ENCODE measurements at regions not wholly inside any gene's neighbourhood (a gene's known extent, or its start where the extent isn't known, plus 50 kb on each side); places are given as distances from the start of the nearest gene placed in this dataset.

DNA sequence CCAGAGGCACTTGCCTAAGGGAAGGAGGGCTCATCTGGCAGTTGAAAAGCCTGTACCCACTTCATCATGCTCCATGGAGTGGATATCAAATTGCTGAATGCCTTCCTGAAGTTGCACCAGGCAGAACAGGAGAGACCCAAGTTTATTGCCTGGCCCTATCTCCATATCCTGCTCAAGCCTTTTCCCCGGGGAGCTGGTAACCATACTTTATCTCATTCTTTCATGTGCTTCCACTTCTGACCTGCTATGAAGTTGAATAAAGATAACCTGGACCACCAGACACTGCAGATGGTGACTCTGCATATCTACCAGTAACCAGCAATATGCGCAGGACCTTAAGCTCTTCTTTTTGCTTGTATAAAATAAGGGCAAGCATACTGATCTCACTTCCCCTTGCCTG is 1397.5 kb upstream of the CDH6 start:
- H3K4me3 Mint-ChIP-seq (ENCODE audit: low read depth) = no peak overlapping the region
- no peak overlapping the region for H3K27ac Mint-ChIP-seq
- no peaks in the 10 kb centered on the region for H3K4me1 Mint-ChIP-seq (ENCODE audit: low read depth)
- H3K36me3 Mint-ChIP-seq (ENCODE audit: low read depth) = no peaks in the 10 kb centered on the region
- H3K27me3 Mint-ChIP-seq (ENCODE audit: low read depth) = no peaks in the 10 kb centered on the region
- H3K9me3 Mint-ChIP-seq = peaks cover 37% of the 10 kb centered on the region
- no peak for DNase-seq (ENCODE audit: low spot score)
- intact Hi-C loops (cut with micrococcal nuclease) = no loop called here

DNA sequence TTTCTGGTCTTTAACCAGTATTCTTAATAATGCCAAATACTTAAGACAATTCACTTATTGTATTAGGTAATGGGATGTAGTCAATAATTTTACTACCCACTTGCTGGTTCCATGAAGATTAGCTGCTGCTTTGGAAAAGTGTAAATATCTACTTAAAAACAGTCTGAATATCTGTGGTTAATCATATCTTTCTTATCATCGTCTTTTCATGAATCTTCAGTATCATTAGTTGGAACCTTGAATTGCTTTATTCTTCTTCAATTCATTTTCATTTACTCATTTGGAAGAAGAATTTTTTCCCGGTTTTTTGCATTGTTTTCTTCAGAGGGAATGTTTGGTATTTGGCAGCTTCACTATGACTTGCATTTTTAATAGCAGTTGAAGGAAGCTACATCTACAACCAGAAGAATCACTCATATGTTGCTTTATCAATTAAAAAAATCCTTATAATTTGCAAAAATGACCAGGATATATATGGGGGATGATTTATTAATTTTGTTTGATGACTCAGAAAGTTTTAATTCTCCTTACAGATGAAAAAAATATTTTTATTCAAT is 1398.3 kb upstream of the CDH6 start:
- H3K36me3 Mint-ChIP-seq (ENCODE audit: low read depth) = no peaks in the 10 kb centered on the region
- no peak for DNase-seq (ENCODE audit: low spot score)
- peaks cover 31% of the 10 kb centered on the region for H3K9me3 Mint-ChIP-seq
- H3K4me3 Mint-ChIP-seq (ENCODE audit: low read depth) = no peak overlapping the region
- intact Hi-C loops (cut with micrococcal nuclease) = no loop called here
- no peak overlapping the region for H3K27ac Mint-ChIP-seq
- no peaks in the 10 kb centered on the region for H3K27me3 Mint-ChIP-seq (ENCODE audit: low read depth)
- H3K4me1 Mint-ChIP-seq (ENCODE audit: low read depth) = no peaks in the 10 kb centered on the region

DNA sequence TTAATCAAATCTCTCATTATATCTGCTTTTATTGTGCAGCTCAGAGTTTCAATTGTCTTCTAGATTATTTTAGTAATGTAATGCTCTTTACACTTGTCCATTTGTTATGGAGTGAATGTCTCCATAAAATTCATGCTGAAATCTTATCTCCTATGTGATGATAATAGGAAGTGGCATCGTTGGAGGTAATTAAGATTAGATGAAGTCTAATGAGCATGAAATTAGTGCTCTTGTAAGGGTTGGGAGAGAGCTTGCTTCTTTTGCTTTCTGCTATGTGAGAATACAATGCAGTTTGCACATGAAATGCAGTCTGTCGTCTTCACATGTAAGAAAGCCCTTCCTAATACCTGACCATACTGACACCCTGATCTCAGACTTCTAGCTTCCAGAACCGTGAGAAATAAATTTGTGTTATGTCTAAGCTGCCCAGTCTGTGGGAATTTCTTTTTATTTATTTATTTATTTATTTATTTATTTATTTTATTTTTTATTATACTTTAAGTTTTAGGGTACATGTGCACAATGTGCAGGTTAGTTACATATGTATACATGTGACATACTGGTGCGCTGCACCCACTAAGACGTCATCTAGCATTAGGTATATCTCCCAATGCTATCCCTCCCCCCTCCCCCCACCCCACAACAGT is 1399.2 kb upstream of the CDH6 start:
- no peak for DNase-seq (ENCODE audit: low spot score)
- Mint-ChIP-seq H3K9me3 (peaks cover 23% of the 10 kb centered on the region), H3K4me3 (ENCODE audit: low read depth) (no peak overlapping the region), H3K27me3 (ENCODE audit: low read depth) (no peaks in the 10 kb centered on the region), H3K27ac (no peak overlapping the region), H3K4me1 (ENCODE audit: low read depth) (no peaks in the 10 kb centered on the region), H3K36me3 (ENCODE audit: low read depth) (no peaks in the 10 kb centered on the region)
- intact Hi-C loops (cut with micrococcal nuclease) = no loop called here

DNA sequence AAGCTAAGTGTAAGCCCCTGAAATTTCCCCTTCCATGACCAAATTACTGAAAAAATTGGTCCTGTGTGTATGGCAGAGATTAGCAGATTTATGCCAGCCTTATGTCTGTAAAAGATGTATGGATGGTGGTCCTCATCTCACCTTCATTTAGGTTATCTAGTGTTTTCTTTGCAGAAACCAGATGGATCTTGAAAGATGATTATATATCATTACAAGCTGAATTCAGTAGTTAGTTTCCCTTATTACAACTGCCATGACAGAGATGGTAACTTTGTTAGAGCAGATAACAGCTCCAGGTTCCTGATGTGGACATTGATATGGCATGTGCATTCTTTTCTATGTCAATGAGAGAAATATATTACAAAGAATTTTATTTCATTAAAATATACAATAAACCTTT is 1403.2 kb upstream of the CDH6 start:
- intact Hi-C loops (cut with micrococcal nuclease) = no loop called here
- peaks cover 44% of the 10 kb centered on the region for H3K9me3 Mint-ChIP-seq
- DNase-seq (ENCODE audit: low spot score) = no peak
- no peaks in the 10 kb centered on the region for H3K27me3 Mint-ChIP-seq (ENCODE audit: low read depth)
- no peaks in the 10 kb centered on the region for H3K36me3 Mint-ChIP-seq (ENCODE audit: low read depth)
- H3K27ac Mint-ChIP-seq = no peak overlapping the region
- H3K4me1 Mint-ChIP-seq (ENCODE audit: low read depth) = no peaks in the 10 kb centered on the region
- H3K4me3 Mint-ChIP-seq (ENCODE audit: low read depth) = no peak overlapping the region

DNA sequence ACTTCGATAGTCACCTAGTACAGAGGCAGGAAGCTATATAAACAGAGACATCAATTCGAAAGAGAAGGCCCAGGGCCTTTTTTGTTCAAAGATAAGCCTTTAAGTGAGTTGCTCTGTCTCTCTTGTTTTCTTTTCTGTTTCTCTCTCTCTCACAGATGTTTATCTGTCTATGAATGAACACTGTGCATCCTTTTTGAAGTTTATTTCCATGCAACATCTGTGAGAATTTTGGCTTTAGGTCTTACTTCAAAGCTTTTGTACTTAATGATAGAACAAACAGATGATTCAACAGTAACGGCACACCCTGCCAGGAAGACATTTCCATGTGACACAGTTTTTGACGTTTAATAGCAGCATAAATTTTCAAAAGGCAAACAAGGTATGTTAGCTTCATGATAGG is 1413.1 kb upstream of the CDH6 start:
- no peak overlapping the region for H3K4me3 Mint-ChIP-seq (ENCODE audit: low read depth)
- H3K4me1 Mint-ChIP-seq (ENCODE audit: low read depth) = no peaks in the 10 kb centered on the region
- peaks cover 39% of the 10 kb centered on the region for H3K9me3 Mint-ChIP-seq
- no peaks in the 10 kb centered on the region for H3K27me3 Mint-ChIP-seq (ENCODE audit: low read depth)
- H3K36me3 Mint-ChIP-seq (ENCODE audit: low read depth) = no peaks in the 10 kb centered on the region
- intact Hi-C loops (cut with micrococcal nuclease) = no loop called here
- H3K27ac Mint-ChIP-seq = no peak overlapping the region
- DNase-seq (ENCODE audit: low spot score) = no peak

DNA sequence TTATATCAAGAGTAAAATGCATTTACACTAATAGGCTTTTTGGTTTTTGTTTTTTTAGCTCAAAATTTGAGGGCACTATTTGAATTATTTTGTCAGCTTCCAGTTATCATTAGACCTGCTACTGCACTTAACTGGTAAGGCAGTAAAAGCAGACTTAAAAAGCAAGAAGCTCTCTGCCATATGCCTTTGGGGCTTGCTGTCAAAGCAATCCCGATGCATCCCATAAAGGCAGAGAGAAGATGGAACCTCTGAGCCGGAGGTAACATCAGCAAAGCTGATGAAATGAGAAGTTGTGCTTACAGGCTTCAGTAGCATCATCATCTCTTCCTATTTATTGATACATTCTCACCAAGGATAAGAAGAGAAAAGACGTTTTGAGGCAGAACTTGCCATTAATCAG is 1414.3 kb upstream of the CDH6 start:
- DNase-seq (ENCODE audit: low spot score) = no peak
- intact Hi-C loops (cut with micrococcal nuclease) = no loop called here
- Mint-ChIP-seq H3K4me3 (ENCODE audit: low read depth) (no peak overlapping the region), H3K36me3 (ENCODE audit: low read depth) (no peaks in the 10 kb centered on the region), H3K27me3 (ENCODE audit: low read depth) (no peaks in the 10 kb centered on the region), H3K4me1 (ENCODE audit: low read depth) (no peaks in the 10 kb centered on the region), H3K9me3 (peaks cover 34% of the 10 kb centered on the region), H3K27ac (no peak overlapping the region)

DNA sequence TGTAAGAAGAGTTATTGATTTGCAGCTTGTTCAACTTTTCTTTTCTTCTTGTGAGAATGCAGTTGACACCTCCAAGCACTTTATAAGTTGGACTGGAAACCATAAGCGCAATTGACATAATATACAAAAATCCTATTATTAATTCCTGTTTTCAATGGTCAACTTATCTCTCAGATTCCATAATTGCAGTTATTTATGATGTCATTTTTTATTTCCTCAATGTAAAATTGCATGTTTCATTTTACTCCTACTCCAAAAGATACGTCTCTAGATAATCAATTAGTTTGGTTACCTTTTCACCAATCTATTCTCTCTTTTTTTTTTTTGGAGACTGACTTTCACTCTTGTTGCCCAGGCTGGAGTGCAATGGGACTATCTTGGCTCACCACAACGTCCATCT is 1416.1 kb upstream of the CDH6 start:
- Mint-ChIP-seq H3K4me1 (ENCODE audit: low read depth) (no peaks in the 10 kb centered on the region), H3K27ac (no peak overlapping the region), H3K27me3 (ENCODE audit: low read depth) (no peaks in the 10 kb centered on the region), H3K9me3 (peaks cover 41% of the 10 kb centered on the region), H3K36me3 (ENCODE audit: low read depth) (no peaks in the 10 kb centered on the region), H3K4me3 (ENCODE audit: low read depth) (no peak overlapping the region)
- no peak for DNase-seq (ENCODE audit: low spot score)
- intact Hi-C loops (cut with micrococcal nuclease) = no loop called here

DNA sequence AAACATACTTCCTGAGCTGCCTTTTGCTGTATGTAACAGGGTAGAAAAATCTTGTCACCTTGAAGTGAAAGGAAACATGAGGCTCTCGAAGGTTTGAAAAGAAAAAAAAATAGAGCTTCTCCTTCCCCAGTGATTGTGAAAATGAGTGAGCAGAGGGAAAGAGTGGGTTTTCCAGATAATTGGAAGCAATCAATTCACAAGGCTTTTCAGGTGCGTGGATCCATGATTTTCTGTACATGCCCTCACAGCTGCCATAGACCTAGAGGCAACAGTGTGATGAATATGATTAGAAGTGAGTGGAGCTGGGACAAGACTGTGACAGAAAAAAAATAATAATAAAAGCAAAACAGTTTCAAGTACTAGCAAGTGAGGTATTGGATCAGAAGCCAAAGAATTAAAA is 1422.5 kb upstream of the CDH6 start:
- H3K4me1 Mint-ChIP-seq (ENCODE audit: low read depth) = no peaks in the 10 kb centered on the region
- intact Hi-C loops (cut with micrococcal nuclease) = no loop called here
- H3K27me3 Mint-ChIP-seq (ENCODE audit: low read depth) = no peaks in the 10 kb centered on the region
- DNase-seq (ENCODE audit: low spot score) = no peak
- H3K9me3 Mint-ChIP-seq = peaks cover 52% of the 10 kb centered on the region
- H3K36me3 Mint-ChIP-seq (ENCODE audit: low read depth) = no peaks in the 10 kb centered on the region
- no peak overlapping the region for H3K4me3 Mint-ChIP-seq (ENCODE audit: low read depth)
- no peak overlapping the region for H3K27ac Mint-ChIP-seq

DNA sequence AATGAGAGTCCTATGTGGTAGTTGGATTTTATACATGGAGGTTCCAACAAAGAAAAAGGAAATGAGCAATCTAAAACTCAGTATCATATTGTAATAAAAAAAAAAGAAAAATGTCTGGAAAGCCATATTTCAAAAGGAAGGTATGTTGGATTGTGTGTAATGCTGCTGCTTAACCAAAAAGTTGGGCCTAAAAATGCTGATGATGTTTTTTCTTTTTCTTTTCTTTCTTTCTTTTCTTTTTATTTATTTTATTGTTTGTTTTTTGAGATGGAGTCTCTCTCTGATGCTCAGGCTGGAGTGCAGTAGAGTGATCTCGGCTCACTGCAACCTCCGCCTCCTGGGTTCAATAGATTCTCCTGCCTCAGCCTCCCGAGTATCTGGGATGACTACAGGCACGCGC is 1424.0 kb upstream of the CDH6 start:
- H3K4me3 Mint-ChIP-seq (ENCODE audit: low read depth) = no peak overlapping the region
- H3K27ac Mint-ChIP-seq = no peak overlapping the region
- H3K36me3 Mint-ChIP-seq (ENCODE audit: low read depth) = no peaks in the 10 kb centered on the region
- DNase-seq (ENCODE audit: low spot score) = no peak
- peaks cover 55% of the 10 kb centered on the region for H3K9me3 Mint-ChIP-seq
- intact Hi-C loops (cut with micrococcal nuclease) = no loop called here
- no peaks in the 10 kb centered on the region for H3K4me1 Mint-ChIP-seq (ENCODE audit: low read depth)
- no peaks in the 10 kb centered on the region for H3K27me3 Mint-ChIP-seq (ENCODE audit: low read depth)

DNA sequence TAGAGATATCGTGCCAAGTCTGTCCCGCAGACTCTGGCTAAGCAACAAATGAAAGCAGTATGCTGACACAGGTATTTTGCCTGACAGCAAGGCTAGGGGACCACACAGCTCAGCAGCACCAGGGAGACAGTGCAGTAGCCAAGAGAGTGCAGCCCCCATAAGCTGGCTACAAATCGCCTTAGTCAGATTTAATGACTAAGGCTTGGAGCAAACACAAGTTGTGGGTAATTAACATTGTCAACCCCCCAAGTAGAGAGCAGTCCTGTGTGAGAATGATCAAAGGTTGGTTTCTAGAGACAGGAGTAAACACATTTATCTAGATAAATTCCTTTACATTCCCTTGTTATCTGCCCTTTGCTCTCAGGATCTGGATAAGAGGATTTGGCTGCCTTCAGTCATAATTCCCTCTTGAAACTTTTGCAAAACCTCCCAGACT is 1434.5 kb upstream of the CDH6 start:
- no peak for DNase-seq (ENCODE audit: low spot score)
- Mint-ChIP-seq H3K9me3 (peaks cover 30% of the 10 kb centered on the region), H3K4me1 (ENCODE audit: low read depth) (no peaks in the 10 kb centered on the region), H3K4me3 (ENCODE audit: low read depth) (no peak overlapping the region), H3K36me3 (ENCODE audit: low read depth) (no peaks in the 10 kb centered on the region), H3K27ac (no peak overlapping the region), H3K27me3 (ENCODE audit: low read depth) (no peaks in the 10 kb centered on the region)
- intact Hi-C loops (cut with micrococcal nuclease) = no loop called here

DNA sequence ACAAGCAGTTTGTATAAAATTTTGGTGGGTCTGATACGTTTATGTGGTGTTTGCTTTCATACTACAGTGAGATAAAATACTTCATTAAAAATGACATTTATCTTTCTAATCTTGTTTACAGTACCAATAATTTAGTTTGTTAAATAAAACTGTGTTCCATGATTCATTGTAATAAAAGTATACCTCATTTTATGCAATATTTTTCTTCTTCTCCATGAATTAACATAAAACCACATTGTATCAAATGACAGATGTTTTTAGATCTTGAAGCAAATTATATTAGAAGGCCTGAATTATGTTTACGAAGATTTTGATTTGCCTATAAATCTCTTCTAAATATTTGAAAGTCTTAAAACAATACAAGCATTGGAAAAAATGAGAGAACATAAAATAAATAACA is 1443.0 kb upstream of the CDH6 start:
- Mint-ChIP-seq H3K4me3 (ENCODE audit: low read depth) (no peak overlapping the region), H3K4me1 (ENCODE audit: low read depth) (no peaks in the 10 kb centered on the region), H3K27ac (no peak overlapping the region), H3K36me3 (ENCODE audit: low read depth) (no peaks in the 10 kb centered on the region), H3K27me3 (ENCODE audit: low read depth) (no peaks in the 10 kb centered on the region), H3K9me3 (peaks cover 27% of the 10 kb centered on the region)
- DNase-seq (ENCODE audit: low spot score) = no peak
- intact Hi-C loops (cut with micrococcal nuclease) = no loop called here

DNA sequence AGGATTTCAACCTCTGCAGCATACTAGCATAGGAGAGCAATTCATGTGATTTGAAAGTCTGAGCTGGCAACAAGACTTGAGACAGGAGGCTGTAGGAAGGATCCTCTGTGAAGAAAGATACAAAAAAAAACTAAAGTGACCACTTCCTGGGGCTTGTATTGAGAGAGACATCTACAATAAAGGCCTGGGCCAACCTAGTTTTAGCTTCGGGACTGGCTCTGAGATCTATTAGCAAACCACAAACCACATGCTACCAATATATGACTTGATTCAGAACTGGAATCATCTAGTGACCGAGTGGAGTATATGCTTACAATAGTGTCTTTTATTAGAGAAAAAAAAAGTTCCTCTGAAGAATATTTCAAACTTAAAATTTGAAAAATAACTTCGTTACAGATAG is 1448.9 kb upstream of the CDH6 start:
- Mint-ChIP-seq H3K27ac (no peak overlapping the region), H3K9me3 (peaks cover 35% of the 10 kb centered on the region), H3K36me3 (ENCODE audit: low read depth) (no peaks in the 10 kb centered on the region), H3K4me3 (ENCODE audit: low read depth) (no peak overlapping the region), H3K4me1 (ENCODE audit: low read depth) (no peaks in the 10 kb centered on the region), H3K27me3 (ENCODE audit: low read depth) (no peaks in the 10 kb centered on the region)
- intact Hi-C loops (cut with micrococcal nuclease) = no loop called here
- no peak for DNase-seq (ENCODE audit: low spot score)

DNA sequence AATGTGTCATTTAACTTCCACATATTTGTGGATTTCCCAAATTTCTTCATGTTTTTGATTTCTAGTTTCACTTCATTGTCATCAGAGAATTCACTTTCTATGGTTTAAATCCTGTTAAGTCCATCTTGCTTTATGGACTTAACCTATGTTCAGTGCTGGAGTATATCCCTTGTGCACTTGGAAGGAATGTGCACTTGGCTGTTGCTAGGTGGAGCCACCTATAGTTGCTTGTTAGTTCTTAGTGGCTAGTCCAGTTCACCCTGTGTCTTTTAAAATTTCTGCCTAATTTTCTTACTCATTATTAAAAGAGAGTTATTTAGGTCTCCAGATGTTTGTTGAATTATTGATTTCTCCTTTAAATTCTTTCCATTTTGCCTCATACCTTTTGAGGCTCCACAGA is 1472.5 kb upstream of the CDH6 start:
- H3K36me3 Mint-ChIP-seq (ENCODE audit: low read depth) = no peaks in the 10 kb centered on the region
- H3K4me3 Mint-ChIP-seq (ENCODE audit: low read depth) = no peak overlapping the region
- DNase-seq (ENCODE audit: low spot score) = no peak
- intact Hi-C loops (cut with micrococcal nuclease) = no loop called here
- peaks cover 21% of the 10 kb centered on the region for H3K9me3 Mint-ChIP-seq
- no peak overlapping the region for H3K27ac Mint-ChIP-seq
- H3K27me3 Mint-ChIP-seq (ENCODE audit: low read depth) = no peaks in the 10 kb centered on the region
- H3K4me1 Mint-ChIP-seq (ENCODE audit: low read depth) = no peaks in the 10 kb centered on the region

DNA sequence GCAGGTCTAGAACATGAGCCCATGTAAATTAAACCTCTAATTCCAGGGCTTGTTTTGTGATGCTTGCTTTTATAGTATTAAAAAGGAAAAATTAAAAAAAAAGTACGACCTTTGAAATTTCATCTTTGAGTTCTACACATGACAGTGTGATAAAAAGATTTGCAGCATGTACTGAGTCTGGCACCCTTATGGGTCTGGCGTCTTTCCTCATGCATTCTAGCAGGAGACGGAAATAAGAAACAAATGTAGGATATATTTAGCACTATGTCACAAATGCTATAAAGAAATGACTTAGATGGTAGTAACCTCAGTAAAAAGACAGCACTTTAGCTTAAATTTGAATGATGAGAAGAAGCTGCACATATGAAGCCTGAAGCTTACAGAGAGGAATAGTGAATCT is 1474.3 kb upstream of the CDH6 start:
- H3K36me3 Mint-ChIP-seq (ENCODE audit: low read depth) = no peaks in the 10 kb centered on the region
- DNase-seq (ENCODE audit: low spot score) = no peak
- H3K4me1 Mint-ChIP-seq (ENCODE audit: low read depth) = no peaks in the 10 kb centered on the region
- intact Hi-C loops (cut with micrococcal nuclease) = no loop called here
- H3K27ac Mint-ChIP-seq = no peak overlapping the region
- no peaks in the 10 kb centered on the region for H3K27me3 Mint-ChIP-seq (ENCODE audit: low read depth)
- peaks cover 16% of the 10 kb centered on the region for H3K9me3 Mint-ChIP-seq
- no peak overlapping the region for H3K4me3 Mint-ChIP-seq (ENCODE audit: low read depth)
